GM23338 (cell line): ENCODE measurements at regions not wholly inside any gene's neighbourhood (a gene's known extent, or its start where the extent isn't known, plus 50 kb on each side); places are given as distances from the start of the nearest gene placed in this dataset.

ENCODE experiments used
- CREB1 ChIP-seq: fragments of 250-450 bp; sonication (Bioruptor Pico); IDR thresholded peaks from 2 replicates; pipeline ENCODE4 v1.5.0; 2020; ENCODE audit warnings: low read depth, mild to moderate bottlenecking, moderate library complexity
- CTCF ChIP-seq, 2 experiments: fragments of 200-600 bp in 1 of 2; sonication (generic) in 1 of 2; conservative IDR thresholded peaks; 2 replicates each; pipeline versions ENCODE4 v1.5.1 to v1.6.1; 2016 to 2017; ENCODE audit warnings: antibody characterized with exemption in 2 of 2, low read depth in 2 of 2, mild to moderate bottlenecking in 2 of 2, moderate library complexity in 1 of 2
- EZH2 ChIP-seq: fragments of 200-600 bp; sonication (generic); IDR thresholded peaks from one replicate; pipeline ENCODE4 v1.8.0; 2017; ENCODE audit warnings: antibody characterized with exemption, mild to moderate bottlenecking, low read depth; ENCODE audit not compliant: unreplicated experiment
- EZH2phosphoT487 ChIP-seq: fragments of 200-600 bp; sonication (generic); IDR thresholded peaks from one replicate; pipeline ENCODE4 v1.8.1; 2018; ENCODE audit warnings: antibody characterized with exemption; ENCODE audit not compliant: unreplicated experiment
- POLR2AphosphoS5 ChIP-seq: IDR thresholded peaks from 2 replicates; pipeline ENCODE4 v1.6.1; 2016; ENCODE audit warnings: antibody characterized with exemption, low read depth

GRCh38 chr9:23555851-23556250, 270.2 kb downstream of the ELAVL2 start:
- TF ChIP-seq CTCF (conservative IDR thresholded peaks at IDR 0.05; ENCODE audit: low read depth in 2 of 2) (no peak), POLR2AphosphoS5 (no peak), CREB1 (CRISPR knock-in tag) (no peak), EZH2 (no peak), EZH2phosphoT487 (no peak)
